ENCODE measurements at regions not wholly inside any gene's neighbourhood (a gene's known extent, or its start where the extent isn't known, plus 50 kb on each side); places are given as distances from the start of the nearest gene placed in this dataset.
"Not testable (repeated sequence)": the region's sequence is repeated elsewhere in the genome, so short reads cannot be mapped to it uniquely, and the experiment has no call there.

DNA sequence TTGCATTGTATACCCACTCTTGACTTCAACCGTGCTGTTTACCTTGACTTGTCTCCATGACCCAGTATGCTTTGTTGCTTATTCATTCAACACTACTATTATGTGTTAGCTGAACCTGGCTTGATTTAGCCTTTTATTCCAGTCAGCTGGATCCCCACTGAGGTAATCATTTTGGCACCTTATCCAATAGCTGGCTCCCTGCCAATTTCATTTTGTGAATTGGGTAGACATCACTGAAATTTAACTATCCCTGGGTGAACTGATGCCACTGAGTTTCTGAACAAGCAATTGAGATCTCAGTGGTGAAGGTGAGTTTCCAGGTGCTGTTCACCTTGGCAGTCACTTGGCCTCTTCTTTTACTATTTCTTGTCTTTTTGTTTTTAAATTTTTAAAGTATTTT is 584.3 kb downstream of the ADCYAP1 start:
- no peak for DNase-seq (ENCODE audit: low read depth)

DNA sequence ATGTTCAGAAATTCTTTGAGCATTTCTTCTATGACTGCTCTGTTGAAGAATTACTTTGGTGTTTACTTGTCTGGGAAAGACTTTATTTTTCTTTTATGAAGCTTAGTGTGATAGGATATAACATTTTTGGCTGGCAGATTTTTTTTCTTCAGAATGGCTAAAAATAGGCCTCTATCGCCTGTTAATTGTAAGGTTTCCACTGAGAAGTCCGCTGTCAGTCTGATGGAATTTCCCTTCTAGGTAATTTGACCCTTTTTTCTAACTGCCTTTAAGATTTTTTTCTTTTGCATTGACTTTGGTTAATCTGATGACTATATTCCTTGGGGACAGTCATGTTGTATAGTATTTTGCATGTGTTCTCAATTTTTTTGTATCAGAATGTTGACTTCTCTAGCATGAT is 590.7 kb downstream of the ADCYAP1 start:
- DNase-seq (ENCODE audit: low read depth): no peak

DNA sequence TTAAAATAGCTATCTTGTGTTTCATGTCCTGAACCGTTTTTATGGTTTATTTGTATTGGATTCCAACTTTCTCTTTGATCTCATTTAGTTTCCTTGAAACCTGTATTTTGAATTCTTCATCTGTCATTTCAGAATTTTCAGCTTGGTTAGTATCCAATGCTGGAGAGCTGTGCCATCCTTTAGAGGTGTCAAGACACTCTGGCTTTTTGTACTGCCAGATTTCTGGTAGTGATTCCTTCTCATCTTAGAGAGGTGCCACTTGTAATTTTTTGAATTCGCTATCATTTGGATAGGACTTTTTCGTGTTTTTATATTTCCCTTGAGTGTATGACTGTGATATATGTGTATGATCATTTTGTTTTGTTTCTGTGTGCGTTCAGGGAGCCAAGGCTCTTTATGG is 591.4 kb downstream of the ADCYAP1 start:
- no peak for DNase-seq (ENCODE audit: low read depth)

DNA sequence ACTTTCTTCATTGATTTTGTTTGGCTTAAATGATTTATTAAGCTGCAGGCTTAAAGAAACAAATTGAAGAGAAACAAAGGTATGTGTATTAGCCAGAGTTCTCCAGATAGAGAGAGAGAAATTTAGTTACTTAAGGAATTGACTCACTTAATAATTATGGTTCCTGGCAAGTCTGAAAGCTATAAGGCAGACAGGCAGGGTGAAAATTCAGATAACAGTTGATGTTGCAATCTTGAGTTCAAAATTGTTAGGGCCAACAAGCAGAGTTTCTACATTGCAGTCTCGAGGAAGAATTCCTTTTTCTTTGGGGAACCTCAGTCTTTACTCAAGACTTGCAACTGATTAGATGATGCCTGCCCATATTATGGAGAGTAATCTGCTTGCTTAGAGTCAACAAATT is 593.5 kb downstream of the ADCYAP1 start:
- DNase-seq (ENCODE audit: low read depth): no peak

DNA sequence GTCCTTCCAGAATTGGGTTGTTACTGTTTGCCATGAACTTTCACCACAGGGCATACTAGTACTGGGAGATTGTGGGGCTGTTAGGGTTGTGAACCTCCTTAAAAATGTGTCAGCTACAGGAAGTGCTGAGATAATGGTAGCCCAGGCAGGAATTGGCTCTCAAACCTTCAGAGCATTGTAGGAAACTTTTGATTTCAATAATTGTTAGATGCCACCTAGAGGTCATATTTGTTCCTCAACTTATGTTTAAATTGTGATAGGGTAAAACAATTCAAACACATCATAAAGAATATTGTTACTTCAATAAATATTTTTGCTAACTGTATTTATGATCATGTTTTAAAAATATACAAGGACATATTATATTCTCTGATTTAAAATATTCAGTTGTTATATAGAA is 594.6 kb downstream of the ADCYAP1 start:
- no peak for DNase-seq (ENCODE audit: low read depth)

DNA sequence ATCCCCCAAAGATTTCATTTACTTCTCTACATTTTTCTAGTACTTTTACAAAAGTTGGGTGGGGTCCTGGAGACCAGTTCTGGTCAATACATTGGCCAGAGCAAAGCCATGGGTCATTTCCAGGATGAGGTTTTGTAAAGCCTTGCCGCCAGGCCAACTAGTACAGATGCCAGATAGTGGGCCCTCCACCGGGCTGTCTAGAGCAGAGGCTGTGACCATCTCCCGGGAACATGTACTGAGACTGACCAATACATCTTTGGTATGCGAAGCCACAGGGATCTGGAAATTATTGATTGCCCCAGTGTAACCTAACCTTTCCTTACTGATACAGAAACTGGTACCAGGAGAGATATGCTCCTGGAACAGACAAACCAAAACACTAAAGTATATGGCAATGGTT is 599.2 kb downstream of the ADCYAP1 start:
- DNase-seq (ENCODE audit: low read depth): no peak

DNA sequence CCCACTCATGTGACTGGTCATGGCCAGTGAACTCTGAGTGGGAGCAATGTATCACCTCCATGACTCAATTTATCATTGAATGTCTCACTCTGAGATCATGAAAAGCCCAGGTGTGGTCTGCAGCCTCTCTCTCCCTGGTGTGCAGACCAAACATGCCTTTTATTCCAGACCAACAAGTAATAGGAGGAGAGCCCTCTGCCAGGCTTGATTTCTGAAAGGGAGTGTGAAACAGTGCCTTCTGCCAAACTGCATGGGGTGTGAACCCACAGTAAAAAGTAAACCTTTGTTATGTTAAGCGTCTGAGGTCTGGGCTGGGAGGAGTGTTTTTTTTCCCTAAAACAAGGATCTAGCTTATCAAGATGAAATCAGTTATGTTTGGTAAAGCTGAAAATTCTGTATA is 601.2 kb downstream of the ADCYAP1 start:
- no peak for DNase-seq (ENCODE audit: low read depth)

DNA sequence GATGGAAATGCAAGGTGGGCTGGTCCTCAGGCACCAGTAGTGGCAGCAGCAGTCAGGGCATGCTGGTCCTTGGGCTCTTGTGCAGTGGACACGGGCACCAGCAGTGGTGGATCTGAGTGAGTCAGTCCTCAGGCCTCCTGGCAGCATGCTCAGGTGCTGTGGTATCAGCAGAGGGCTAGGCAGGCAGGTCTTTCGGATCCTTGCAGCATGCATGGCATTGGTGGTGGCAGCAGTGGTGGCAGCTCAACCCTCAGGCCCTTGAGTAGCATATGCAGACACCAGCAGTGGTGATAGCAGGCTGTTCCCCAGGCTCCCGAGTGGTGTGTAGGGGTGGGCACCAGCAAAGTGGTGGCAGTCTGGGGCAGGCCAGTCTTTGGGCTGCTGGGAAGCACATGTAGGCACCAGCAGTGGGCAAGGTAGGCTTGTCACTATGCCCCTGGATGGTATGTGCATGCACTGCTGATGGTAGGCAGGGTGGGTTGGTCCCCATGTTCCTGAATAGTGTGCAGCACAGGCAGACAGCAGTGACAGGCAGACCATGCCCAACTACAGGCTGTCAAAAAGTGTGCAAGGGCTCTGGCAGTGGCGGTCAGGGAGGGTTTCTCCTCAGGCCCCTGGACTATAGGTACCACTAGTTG is 606.0 kb downstream of the ADCYAP1 start:
- DNase-seq (ENCODE audit: low read depth): no peak

DNA sequence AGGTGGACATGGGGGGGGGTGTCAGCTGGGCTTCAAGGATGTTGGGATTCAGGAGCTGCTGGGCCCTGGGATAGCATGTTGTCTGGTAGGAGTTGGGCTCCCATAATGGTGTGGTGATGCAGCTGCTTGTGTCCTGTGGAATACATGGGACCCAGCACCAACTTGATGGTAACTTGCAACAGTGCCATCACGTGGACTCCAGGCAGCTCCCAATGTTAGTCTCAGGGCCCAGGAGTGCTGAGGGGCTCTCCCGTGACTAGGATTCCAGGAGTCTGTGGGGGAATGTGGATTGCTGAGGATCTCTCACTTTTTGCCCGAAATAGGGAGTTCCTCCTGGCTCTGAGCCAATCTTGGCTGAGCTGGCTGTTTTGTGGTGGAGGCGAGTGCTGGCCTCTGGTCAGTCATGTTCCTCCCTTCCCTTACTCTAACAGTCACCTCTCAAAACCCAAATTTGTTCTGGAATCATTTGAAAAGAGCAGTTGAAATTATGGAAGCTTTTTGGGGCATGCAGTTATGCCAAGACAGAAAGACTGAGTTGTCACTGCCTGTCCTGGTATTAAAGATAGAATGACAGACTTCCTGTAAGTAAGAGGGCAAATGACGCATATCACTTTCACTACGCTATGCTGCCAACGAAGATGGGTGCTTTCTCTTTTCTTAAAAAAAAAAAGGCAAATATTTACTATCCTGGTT is 607.1 kb downstream of the ADCYAP1 start:
- no peak for DNase-seq (ENCODE audit: low read depth)

DNA sequence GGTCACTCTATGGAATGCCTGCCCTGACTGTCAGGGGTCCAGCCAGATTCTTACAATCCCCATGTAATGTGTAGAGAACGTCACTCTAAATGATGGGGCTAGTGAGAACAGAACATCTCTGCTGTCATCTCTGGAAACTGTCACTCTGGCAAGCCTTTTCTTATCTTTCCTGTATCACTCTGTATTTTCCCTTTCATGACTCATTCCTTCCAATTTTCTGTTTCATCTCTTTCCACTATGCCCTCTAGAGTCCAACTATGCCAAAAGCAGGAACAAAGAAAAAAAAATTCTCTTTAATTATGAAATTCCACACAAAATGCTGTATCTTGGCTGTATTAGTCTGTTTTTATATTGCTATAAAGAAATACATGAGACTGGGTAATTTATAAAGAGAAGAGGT is 608.8 kb downstream of the ADCYAP1 start:
- no peak for DNase-seq (ENCODE audit: low read depth)

DNA sequence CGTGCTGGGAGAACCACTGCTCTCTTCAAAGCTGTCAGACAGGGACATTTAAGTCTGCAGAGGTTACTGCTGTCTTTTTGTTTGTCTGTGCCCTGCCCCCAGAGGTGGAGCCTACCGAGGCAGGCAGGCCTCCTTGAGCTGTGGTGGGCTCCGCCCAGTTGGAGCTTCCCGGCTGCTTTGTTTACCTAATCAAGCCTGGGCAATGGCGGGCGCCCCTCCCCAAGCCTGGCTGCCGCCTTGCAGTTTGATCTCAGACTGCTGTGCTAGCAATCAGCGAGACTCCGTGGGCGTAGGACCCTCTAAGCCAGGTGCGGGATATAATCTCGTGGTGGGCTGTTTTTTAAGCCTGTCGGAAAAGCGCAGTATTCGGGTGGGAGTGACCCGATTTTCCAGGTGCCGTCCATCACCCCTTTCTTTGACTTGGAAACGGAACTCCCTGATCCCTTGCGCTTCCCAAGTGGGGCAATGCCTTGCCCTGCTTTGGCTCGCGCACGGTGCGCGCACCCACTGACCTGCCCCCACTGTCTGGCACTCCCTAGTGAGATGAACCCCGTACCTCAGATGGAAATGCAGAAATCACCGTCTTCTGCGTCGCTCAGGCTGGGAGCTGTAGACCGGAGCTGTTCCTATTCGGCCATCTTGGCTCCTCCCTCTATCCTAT is 617.0 kb downstream of the ADCYAP1 start:
- not testable (repeated sequence) for DNase-seq (ENCODE audit: low read depth)

DNA sequence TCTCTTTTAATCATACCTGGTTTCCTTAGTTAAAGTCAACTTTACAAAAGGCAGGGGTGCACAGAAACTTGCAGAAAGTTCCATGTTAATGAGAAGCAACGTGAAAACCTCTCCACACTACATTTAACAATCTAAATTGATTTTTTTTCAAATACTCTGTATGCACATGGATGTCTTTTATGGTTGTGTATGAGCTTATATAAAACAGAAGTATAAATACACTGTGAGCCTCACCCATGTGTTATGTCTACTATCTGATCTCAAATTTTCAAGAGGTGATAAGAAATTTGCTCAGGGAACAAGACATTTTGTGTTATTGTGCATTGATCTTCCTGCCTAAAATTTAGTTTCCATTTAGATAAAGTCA is 617.6 kb downstream of the ADCYAP1 start:
- DNase-seq (ENCODE audit: low read depth): no peak

DNA sequence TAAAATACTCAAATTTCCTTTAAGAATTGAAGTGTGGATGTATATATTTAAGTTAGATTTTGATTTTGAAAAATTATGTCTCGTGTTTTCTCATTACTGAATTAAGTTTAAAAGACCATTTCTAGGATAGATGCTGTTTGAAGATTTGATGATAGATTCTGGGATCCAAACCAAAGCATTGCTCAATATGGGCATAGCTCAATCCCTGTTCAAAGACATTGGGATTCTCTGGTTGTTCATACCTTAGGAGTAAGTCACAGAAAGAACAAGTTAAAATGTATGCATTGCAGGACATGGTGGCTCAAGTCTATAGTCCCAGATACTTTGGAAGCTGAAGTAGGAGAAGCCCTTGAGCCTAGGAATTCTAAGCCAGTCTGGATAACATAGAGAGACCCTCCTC is 622.3 kb downstream of the ADCYAP1 start:
- DNase-seq (ENCODE audit: low read depth): no peak

DNA sequence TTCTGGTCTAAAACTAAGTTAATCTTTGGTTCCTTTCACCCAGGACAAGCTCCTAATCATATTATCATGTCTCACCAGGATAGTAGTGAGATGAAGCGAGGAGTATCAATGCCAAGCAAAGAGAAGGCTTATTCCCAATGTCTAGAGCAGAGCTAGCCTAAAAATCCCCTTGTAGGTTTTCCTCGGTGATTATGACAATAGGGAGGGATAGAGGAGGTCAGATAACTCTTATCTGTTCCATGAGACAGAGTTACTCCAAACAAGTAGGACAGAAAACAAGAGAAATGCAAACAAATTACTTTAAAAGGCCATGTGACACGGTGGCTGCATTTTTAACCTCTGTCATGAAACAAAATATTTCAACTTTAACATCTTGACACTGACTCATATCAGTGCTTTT is 623.1 kb downstream of the ADCYAP1 start:
- no peak for DNase-seq (ENCODE audit: low read depth)

DNA sequence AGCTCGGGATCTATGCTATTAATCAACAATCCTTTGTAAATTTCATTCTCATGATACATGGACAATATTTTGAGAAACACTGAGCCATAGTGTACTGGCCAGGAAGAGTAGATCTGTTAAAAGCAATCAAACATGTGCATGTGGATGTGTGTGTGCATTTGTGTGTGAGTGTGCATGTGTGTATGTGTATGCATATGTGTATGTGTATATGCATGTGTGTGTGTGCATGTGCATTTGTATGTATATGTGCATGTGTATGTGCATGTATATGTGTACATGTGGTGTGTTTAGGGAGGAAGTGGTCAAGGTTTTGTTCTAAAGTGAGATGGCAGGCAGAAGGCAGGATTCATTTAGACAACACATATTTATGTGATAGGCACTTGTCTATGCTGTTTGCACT is 623.8 kb downstream of the ADCYAP1 start:
- DNase-seq (ENCODE audit: low read depth): no peak

DNA sequence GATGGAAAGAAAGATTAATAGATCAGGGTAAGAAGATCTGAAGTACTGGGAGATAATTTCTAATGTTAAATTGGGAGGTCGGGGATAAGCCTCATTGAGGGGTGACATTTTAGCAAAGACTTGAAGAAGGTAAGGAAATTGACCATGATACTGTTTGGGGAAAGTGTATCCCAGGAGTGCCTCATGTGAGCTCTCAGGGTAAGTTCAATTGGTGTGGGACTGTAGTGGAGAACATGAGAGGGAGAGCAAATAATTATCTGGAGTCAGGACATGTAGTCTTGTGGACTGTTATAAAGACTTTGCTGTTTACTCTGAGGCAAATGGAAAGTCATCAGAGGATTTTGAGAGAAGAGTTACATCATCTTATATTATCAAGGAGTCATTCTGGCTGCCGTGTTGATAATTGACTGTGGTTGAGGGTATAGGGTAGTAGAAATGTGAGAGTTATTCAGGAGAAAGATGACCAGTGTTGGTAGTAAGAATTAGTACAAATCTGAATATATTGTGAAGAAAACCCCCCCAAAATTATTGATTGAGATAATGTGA is 624.4 kb downstream of the ADCYAP1 start:
- DNase-seq (ENCODE audit: low read depth): no peak

DNA sequence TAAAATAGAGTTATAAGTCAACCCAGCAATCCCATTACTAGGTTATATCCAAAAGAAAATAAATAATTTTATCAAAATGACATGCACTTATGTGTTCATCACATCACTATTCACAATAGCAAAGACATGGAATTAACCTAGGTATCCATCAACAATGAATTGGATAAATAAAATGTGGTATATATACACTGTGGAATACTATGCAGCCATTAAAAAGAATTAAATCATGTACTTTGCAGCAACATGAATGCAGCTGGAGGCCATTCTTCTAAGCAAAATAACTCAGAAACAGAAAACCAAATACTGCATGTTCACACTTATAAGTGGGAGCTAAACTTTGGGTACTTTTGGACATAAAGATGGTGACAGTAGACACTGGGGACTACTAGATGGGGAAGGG is 626.0 kb downstream of the ADCYAP1 start:
- DNase-seq (ENCODE audit: low read depth): no peak

DNA sequence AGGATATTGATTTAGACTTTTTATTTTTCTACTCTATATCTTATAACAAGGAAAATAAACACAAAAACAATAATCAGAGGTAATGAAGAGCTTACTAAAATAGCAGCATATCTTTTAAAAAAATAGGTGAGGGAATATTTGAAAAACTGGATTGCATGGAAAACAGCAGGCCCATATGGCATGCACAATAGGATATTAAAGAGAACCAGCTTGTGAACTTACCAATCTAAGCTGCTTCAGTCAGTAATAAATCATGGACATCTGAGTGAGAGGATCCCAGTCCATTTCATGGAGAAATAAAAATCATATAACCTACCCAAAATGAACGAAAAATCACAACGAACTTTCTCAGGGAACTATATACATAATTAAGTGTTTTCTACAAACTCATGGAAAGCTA is 634.6 kb downstream of the ADCYAP1 start:
- DNase-seq (ENCODE audit: low read depth): no peak

DNA sequence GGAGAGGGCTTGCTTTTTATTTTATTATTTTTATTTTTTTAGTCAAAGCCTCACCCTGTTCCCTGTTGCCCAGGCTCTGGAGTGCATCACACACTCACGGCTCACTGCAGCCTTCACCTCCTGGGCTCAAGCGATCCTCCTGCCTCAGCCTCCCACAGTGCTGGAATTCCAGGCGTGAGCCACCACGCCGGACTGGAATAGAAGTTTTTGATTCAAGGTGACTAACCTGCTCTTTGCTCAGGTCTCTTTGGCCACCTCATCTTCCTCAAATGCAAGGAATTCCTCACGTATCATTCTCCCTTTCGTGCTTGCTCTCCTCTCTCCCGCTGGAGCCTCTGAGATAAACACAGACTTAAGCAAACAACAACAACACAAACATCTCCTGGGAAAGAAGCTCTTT is 636.8 kb downstream of the ADCYAP1 start:
- DNase-seq (ENCODE audit: low read depth): no peak

DNA sequence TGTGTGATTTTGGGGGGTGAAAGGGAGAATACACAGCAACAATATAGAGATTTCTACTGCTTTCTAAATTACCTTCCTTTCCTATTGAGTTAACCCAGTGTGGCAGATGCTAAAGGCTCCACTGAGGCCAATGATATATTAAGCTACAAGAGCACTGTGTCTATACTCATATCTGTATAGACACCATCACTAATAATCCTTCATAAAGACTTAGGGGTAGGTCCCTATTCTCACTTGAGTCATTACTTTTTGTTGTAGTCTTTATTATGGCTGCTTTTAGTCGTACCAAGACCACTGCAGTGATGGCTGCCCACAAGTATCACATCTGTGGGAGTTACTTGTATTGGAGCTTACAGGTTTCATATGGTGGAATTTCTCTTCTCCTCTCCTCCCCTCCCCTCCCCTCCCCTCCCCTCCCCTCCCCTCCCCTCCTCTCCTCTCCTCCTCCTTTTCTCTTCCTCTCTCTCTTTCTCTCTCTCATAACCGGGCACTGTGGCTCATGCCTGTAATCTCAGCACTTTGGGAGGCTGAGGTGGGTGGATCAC is 637.6 kb downstream of the ADCYAP1 start:
- DNase-seq (ENCODE audit: low read depth): no peak

DNA sequence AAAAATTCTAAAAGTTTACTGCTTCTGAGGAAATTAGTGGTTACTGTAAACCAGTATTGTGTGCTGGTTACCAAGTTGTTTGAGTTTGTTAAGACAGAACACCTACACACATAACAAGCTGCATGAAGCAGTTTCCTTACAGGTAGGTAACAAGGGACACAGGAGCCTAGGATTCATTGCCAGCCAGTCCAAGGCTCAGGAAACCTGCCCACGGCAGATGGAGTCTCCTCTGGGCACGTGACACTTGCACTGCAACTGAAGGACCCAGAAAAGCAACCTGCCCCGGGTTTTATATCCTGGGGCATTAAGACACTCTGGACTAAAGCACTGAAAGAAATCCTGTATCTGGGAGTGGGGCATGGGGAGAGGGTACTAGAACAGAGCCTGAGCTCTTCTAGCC is 639.3 kb downstream of the ADCYAP1 start:
- no peak for DNase-seq (ENCODE audit: low read depth)

DNA sequence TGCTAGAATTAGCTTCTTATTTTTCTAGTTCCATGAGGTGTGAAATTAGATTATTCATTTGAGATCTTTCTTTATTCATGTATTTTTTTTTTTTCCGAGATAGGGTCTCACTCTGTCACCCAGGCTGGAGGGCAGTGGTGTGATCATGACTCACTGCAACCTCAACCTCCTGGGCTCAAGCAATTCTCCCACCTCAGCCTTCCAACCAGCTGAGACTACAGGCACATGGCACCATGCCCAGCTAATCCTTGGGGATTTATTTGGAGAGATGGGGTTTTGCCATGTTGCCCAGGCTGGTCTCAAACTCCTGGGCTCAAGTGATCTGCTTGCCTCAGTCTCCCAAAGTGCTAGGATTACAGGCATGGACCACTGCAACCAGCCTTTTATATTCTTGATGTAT is 653.0 kb downstream of the ADCYAP1 start:
- not testable (repeated sequence) for DNase-seq (ENCODE audit: low read depth)

DNA sequence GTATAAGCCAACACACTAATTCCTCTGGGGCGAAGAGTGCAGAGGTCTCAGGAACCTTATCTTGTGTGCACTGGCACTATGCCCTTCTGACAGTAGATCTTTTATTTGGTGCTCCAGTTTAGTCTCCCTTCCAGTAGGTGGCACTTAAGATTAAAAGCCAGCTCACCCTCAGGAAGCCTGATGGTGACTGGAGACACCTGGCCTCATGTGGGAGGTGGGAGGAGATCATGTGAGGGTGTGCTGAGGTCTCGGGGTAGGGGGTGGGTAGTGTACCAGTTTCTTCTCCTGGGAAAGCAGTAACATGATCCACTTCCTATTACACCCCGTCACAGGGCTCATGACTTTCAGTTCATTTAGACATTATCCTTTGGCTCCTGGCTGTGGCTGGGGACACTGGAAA is 654.9 kb downstream of the ADCYAP1 start:
- no peak for DNase-seq (ENCODE audit: low read depth)

Measured in activated T-helper 1 cell treated with Interleukin-2 at 50 U/mL for 16 hours (primary cell).